Activated gamma-delta T cell (primary cell): ENCODE measurements at regions not wholly inside any gene's neighbourhood (a gene's known extent, or its start where the extent isn't known, plus 50 kb on each side); places are given as distances from the start of the nearest gene placed in this dataset.

Source experiments
- DNase-seq: peaks from one replicate; lab custom pipeline; 2025; lab: John Stamatoyannopoulos, UW

DNA sequence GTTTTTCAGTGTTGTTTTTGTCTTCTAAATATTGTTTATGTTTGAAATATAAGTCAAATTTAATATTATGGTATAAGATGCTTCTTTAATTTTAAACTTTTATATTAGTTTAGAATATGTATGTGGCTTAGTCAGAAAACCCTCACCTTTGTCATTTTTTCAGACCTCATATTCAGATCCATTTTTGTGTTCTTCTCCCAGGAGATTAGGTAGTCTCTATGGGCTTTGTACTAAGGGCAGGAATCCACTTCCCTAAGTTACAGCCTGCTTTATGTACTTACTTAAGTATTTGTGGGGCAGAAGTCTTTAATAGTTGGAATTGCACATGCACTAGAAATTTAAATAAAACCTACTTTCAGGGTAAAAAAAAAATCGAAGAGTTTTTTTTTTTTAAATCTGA, 63.5 kb upstream of the TENM3 start:
- no peak for DNase-seq

- DNase-seq = no peak
These were observed 57.7 kb upstream of the TENM3 start for GRCh38 chr4:182185491-182185890.

GRCh38 chr4:182187674-182188073, 55.5 kb upstream of the TENM3 start:
- DNase-seq = no peak

DNA sequence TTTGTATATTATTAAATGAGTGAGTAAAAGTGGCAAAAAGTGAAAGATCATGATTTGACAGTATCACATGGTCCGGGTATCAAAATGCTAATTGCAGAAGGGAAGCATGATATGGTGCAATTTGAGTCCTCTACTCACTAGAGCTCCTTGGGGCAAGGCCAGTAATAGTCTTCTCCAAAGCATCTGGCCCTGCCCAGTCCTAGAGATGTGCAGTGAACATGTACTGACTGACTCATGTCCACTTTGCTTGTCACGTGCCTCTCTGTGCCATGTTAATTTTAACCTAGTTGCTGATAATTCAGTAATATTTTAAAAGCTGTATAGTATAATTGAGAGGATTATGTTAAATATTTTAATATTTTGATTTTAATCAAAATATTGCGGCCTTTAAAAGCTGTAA, 54.6 kb upstream of the TENM3 start:
- no peak for DNase-seq

- DNase-seq = no peak
These were observed 53.9 kb upstream of the TENM3 start for GRCh38 chr4:182189103-182189878.

DNA sequence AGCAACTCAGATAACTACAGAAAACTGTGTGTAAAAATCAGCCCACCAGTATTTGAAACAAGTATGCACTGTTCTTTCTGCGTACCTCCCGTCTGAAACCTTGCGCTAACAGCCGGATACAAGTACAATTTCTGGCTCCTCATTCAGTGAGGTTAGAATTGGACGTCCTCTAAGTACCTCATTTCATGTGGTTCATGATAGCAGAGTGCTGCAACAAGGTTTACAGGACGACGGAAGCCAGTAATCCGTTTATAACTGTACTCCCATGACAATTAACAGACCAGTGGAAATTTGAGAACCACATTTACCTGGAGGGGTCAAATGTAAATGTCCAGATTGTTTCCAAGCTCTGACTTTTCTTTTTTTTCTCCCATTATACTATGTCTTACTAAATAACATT, 52.9 kb upstream of the TENM3 start:
- DNase-seq = no peak

GRCh38 chr4:182192511-182193181, 50.6 kb upstream of the TENM3 start:
- DNase-seq = no peak

DNA sequence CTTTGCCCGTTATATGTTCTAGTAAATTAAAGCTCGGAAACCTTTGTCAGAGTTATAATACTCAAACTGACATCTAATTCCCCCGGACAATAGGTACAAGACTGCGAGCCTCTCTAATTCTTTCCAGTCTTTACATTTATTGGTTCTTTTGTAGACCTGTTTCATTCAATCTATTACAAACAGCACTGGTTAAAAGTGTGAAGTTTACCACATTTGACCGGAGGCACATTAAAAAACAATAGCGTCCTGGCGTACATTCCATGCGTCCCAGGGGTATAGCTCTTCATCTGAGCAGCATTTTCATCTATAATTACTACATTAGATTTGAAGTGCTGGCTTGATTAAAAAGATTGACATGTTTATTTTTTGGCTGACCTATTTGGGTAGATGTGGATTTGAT, 49.9 kb upstream of the TENM3 start:
- no peak for DNase-seq
